Coronary artery (tissue), 2 donors: ENCODE measurements at regions not wholly inside any gene's neighbourhood (a gene's known extent, or its start where the extent isn't known, plus 50 kb on each side); places are given as distances from the start of the nearest gene placed in this dataset.

Experiments
- DNase-seq: peaks from one replicate; pipeline ENCODE4 v3.0.0-alpha.2; 2017; ENCODE audit warnings: low spot score
- H3K27ac ChIP-seq, 2 donors: fragments of 200-600 bp; sonication (generic); one replicate each; pipeline ENCODE4 v1.5.1; 2016 to 2019
- H3K4me3 ChIP-seq: fragments of 200-600 bp; sonication (generic); 2 replicates; pipeline ENCODE4 v1.5.1; 2016; ENCODE audit warnings: mild to moderate bottlenecking, moderate library complexity
- TF ChIP-seq, protein P1 (sequence below): fragments of 200-600 bp; sonication (generic); IDR thresholded peaks from one replicate; pipeline ENCODE4 v1.5.1; 2019; ENCODE audit warnings: antibody characterized with exemption

DNA sequence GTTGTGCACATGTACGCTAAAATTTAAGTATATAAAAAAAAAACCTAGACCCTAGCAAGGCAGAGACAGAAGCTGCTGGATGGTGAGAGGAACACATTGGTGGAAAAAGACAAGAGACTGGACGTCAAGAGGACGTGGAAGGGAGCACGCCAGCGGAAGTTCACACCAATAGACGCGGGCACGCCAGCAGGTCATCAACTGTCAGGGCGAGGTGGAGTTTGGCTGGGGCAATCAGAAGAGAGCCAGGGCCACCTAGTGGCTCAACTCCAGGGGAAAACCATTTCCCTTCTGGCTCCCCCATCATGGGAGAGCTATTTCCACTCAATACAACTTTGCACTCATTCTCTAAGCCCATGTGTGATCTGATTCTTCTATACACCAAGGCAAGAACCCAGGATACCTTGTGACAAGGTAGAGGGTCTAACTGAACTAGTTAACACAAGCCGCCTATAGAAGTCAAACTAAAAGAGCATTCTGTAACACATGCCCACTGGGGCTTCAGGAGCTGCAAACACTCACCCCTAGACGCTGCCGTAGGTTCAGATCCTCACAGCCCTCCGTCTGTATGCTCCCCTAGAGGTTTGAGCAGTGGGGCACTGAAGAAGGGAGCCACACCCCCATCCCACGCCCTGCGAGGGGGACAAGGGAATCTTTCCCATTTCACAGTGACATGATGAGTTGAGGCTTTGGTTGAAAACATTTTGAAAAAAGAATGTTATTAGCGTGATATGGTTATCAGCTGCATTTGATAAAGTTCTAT is 702.7 kb downstream of the TMTC2 start:
- Histone ChIP-seq H3K27ac (no peak overlapping the region), H3K4me3 (no peak overlapping the region)
- no peak for DNase-seq
- TF ChIP-seq, protein P1, sequence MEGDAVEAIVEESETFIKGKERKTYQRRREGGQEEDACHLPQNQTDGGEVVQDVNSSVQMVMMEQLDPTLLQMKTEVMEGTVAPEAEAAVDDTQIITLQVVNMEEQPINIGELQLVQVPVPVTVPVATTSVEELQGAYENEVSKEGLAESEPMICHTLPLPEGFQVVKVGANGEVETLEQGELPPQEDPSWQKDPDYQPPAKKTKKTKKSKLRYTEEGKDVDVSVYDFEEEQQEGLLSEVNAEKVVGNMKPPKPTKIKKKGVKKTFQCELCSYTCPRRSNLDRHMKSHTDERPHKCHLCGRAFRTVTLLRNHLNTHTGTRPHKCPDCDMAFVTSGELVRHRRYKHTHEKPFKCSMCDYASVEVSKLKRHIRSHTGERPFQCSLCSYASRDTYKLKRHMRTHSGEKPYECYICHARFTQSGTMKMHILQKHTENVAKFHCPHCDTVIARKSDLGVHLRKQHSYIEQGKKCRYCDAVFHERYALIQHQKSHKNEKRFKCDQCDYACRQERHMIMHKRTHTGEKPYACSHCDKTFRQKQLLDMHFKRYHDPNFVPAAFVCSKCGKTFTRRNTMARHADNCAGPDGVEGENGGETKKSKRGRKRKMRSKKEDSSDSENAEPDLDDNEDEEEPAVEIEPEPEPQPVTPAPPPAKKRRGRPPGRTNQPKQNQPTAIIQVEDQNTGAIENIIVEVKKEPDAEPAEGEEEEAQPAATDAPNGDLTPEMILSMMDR, result no peak

DNA sequence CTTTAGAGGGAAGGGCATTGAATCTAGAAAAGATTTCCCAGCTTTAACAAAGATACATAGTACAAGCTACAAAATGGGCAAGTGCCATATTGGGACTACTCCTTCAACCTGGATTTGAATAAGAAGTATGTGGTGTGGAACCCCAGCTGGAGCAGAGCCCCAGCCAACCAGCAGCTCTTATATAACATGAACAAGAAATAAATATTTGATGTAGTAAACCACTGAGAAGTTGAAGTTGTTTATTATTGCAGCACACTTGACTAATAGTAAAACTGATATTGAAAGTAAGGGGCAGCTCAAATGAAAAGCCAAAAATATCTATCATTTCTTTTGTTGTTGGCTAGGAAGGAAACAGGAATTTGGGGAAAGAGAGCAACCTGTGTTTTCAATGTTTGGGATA is 701.8 kb downstream of the TMTC2 start:
- no peak for DNase-seq
- H3K4me3 ChIP-seq, result no peak overlapping the region
- H3K27ac ChIP-seq, result no peak overlapping the region
- TF ChIP-seq, protein P1, result no peak

DNA sequence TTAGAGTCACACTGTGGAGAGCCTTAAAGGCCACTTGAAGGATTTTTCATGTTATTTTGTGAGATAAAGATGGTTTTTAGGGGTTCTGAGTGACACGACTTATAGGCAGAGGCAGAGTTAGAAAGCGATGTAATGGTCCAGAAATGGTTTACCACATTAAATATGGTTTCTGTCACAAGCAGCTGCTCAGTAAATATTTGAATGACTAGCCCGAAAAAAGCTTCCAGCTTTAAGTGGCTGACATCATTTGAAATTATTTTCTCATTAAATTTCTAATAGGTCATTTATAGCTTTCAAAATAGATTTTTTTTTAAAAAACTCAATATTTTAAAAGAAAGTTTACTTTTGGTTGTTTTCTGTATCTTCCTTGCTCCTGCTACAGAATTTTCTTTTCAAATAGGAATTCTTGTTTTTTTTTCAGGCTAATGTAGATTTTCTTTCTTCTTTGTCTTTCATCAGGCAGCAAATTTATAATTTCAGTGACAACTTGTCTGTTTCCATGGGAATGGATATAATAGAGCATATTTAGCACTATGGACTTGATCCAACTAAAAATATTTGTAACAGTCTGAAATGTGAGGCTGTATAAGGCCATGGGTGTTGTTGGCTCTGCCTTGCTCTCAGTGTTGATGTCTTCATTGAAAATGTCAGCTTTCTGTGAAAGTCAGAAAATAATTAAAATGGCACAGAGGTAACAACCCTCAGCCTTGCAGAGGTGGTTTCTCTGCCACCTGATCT is 700.0 kb downstream of the TMTC2 start:
- H3K4me3 ChIP-seq, result no peak overlapping the region
- DNase-seq, result no peak
- TF ChIP-seq, protein P1, result no peak
- H3K27ac ChIP-seq, result no peak overlapping the region

DNA sequence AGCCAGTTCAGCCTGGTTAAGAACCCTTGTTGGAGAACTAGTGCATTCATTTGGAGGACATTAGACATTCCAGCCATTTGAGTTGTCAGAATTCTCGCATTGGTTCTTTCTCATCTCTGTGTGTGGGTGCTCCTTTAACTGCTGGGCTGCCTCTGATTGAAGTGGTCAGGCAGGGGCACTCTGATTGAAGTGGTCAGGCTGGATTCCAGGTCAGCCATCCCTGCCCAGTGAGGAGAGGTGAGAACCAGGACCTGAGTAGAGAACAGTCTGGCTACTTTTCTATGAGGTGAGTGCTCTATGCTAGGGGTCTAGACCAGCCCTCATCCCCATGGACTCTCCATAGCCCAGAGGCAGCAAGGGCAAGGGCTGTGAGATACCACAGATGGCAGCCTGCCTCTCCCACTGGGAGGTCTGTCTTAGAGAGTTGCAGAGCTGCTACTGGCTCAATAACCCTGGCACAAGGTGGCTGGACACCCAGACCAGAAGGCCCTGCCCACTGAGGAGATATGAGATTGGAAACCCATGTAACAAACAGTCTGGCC is 691.6 kb downstream of the TMTC2 start:
- no peak overlapping the region for H3K4me3 ChIP-seq
- DNase-seq, result no peak
- TF ChIP-seq, protein P1, result no peak
- no peak overlapping the region for H3K27ac ChIP-seq

DNA sequence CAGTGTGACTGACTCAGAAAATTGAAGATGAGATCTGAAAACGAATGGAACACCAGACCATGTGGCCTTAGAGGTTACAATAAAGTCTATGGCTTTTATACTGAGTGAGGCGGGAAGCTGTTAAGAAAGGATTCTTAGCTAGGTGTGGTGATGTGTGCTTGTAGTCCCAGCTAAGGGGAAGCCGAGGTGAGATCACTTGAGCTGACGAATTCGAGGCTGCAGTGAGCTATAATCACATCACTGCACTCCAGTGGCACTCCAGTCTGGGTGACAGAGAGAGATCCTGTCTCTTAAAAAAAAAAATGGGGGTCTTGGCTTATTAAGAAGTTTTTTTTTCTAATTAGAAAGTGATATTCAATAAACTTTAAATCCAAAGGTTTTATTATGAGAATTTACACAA is 678.6 kb downstream of the TMTC2 start:
- DNase-seq, result no peak
- TF ChIP-seq, protein P1, result no peak

DNA sequence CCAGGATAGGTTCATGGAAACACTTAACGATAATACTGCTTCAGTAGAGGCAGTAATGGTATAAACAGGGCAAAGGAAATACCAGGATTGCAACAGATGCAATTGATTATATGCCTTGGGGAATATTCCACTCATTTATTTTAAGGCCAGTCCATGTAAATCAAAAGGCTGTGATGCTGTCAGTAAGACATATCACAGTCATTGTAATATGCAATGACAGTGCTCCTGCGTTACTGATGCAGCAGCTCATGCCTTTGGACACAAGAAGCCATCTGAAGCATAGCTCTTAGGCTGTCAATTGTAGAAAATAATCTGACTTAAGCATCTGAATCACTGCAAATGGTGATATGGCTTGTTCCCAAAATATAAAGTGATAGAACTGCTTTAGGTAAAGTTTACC is 674.8 kb downstream of the TMTC2 start:
- no peak overlapping the region for H3K4me3 ChIP-seq
- DNase-seq, result no peak
- TF ChIP-seq, protein P1, result no peak
- H3K27ac ChIP-seq, result no peak overlapping the region

More for the DNA sequence above, 678.6 kb downstream of the TMTC2 start:
- Histone ChIP-seq H3K4me3 (no peak overlapping the region), H3K27ac (no peak overlapping the region)
